AG10803 (cell line): ENCODE measurements at regions not wholly inside any gene's neighbourhood (a gene's known extent, or its start where the extent isn't known, plus 50 kb on each side); places are given as distances from the start of the nearest gene placed in this dataset.

ENCODE experiments used
- DNase-seq: peaks from one replicate; pipeline ENCODE4 v3.0.0; 2010; ENCODE audit warnings: low read depth
- H3K4me3 ChIP-seq: 2 replicates; pipeline ENCODE4 v1.5.1; 2011; ENCODE audit warnings: mild to moderate bottlenecking, low read length, control low read depth
- TF ChIP-seq, protein P1 (sequence below): conservative IDR thresholded peaks from 2 replicates; pipeline ENCODE4 v1.5.1; 2011; ENCODE audit warnings: mild to moderate bottlenecking, low read length, control low read depth, inconsistent platforms

- TF ChIP-seq, protein P1, sequence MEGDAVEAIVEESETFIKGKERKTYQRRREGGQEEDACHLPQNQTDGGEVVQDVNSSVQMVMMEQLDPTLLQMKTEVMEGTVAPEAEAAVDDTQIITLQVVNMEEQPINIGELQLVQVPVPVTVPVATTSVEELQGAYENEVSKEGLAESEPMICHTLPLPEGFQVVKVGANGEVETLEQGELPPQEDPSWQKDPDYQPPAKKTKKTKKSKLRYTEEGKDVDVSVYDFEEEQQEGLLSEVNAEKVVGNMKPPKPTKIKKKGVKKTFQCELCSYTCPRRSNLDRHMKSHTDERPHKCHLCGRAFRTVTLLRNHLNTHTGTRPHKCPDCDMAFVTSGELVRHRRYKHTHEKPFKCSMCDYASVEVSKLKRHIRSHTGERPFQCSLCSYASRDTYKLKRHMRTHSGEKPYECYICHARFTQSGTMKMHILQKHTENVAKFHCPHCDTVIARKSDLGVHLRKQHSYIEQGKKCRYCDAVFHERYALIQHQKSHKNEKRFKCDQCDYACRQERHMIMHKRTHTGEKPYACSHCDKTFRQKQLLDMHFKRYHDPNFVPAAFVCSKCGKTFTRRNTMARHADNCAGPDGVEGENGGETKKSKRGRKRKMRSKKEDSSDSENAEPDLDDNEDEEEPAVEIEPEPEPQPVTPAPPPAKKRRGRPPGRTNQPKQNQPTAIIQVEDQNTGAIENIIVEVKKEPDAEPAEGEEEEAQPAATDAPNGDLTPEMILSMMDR: no peak
- H3K4me3 ChIP-seq: no peak overlapping the region
- no peak for DNase-seq
Observed at GRCh38 chr2:45275242-45275805, 266.1 kb upstream of the SIX2 start.

GRCh38 chr2:45274250-45274926 is 265.1 kb upstream of the SIX2 start:
- DNase-seq: no peak
- H3K4me3 ChIP-seq: no peak overlapping the region
- TF ChIP-seq, protein P1: no peak

DNA sequence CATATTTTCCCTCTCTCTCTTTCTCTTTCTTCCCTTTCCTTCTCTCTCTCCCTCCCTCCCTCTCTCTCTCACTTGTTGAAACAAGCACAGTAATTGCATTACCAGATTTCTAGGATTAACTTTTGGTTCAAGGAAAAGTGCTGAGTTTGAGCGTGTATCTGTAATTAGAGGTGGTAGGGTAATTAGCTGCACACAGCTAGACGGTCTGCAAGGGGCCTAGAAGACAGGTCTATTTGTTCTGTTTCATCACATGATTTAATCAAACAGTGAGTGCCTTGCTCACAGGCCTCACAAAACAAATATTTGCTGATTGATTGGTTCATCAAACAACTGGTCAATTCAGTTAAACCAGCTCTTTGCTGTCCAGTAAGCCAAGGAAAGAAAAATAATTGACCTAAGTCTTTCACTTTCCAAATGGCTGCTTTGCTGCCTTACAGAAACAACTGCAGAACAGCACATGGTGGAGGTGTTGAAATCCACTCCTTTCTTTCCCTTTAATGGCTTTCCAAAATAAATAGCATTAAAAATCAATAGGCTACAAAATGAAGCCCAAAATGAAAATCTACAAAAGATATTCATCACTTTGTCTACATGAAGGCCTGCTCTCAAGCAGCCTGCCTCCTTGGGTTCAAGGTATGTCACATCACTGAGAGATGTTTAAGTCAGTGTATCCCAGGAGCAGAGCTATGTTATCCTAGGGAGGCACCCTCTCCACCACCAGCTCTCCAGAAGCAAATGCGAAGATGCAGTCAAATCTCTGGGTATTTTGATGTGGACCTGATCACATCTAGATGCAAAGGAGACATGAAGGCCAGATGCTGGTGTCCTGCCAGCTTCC is 264.4 kb upstream of the SIX2 start:
- no peak overlapping the region for H3K4me3 ChIP-seq
- TF ChIP-seq, protein P1: no peak
- DNase-seq: no peak

- no peak overlapping the region for H3K4me3 ChIP-seq
- DNase-seq: no peak
- TF ChIP-seq, protein P1: no peak
Observed at GRCh38 chr2:45272549-45273265, 263.5 kb upstream of the SIX2 start.

- TF ChIP-seq, protein P1: no peak
- no peak for DNase-seq
Observed at GRCh38 chr2:45269149-45269793, 260.0 kb upstream of the SIX2 start.

DNA sequence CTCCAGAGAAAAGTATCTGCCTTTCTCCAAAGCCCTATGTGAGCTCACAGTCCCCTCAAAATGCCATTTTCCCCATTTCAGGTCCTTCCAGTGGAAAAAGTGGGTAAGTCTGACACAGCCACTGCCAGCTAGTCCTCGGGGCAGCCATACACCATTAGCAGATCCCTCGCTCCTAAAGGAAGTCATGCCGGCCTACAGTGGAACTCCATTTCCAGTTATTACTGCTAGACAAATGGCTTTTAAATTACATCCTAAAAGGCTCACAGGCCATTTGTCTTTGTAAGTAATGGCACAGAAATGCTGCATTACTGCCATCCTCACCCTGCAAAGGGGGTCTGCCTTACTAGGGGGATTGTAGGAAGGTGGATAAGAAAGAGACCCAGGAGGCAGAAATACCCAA is 259.4 kb upstream of the SIX2 start:
- DNase-seq: no peak
- TF ChIP-seq, protein P1: no peak

More at GRCh38 chr2:45269149-45269793, 260.0 kb upstream of the SIX2 start:
- no peak overlapping the region for H3K4me3 ChIP-seq

More for the DNA sequence above, 259.4 kb upstream of the SIX2 start:
- H3K4me3 ChIP-seq: no peak overlapping the region
